HG03139 (cell line): ENCODE measurements at regions not wholly inside any gene's neighbourhood (a gene's known extent, or its start where the extent isn't known, plus 50 kb on each side); places are given as distances from the start of the nearest gene placed in this dataset.
"Not testable (repeated sequence)": the region's sequence is repeated elsewhere in the genome, so short reads cannot be mapped to it uniquely, and the experiment has no call there.

ENCODE experiments used
- ATAC-seq: cut with Tn5 transposase; IDR thresholded peaks from one replicate; pipeline ENCODE4 v1.9.1; 2021; ENCODE audit not compliant: unreplicated experiment

DNA sequence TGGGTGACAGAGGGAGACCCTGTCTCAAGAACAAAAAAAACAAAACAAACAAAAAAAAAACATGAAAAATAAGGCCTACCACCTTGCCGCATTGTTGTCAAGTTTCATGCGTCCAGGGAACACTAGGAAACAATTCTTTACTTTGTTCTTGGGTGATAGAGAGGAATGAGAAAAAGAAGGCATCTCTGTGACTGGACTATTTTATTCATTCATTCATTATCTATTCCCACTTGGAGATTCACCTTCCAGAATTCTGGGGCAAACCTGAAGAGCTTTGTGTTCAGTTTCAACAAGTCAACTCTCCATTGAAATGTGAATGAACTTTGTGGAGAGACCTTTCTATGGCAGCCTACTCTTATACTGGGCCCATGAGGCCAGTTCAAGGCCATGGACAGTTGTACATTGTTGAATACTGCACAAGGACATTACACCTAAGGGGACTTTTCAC is 88.5 kb upstream of the NDUFV2 start:
- ATAC-seq, result no peak

GRCh38 chr18:9015689-9016088 is 86.8 kb upstream of the NDUFV2 start:
- ATAC-seq, result no peak

GRCh38 chr18:9016633-9017166 is 85.8 kb upstream of the NDUFV2 start:
- ATAC-seq, result peak; percentile 27

DNA sequence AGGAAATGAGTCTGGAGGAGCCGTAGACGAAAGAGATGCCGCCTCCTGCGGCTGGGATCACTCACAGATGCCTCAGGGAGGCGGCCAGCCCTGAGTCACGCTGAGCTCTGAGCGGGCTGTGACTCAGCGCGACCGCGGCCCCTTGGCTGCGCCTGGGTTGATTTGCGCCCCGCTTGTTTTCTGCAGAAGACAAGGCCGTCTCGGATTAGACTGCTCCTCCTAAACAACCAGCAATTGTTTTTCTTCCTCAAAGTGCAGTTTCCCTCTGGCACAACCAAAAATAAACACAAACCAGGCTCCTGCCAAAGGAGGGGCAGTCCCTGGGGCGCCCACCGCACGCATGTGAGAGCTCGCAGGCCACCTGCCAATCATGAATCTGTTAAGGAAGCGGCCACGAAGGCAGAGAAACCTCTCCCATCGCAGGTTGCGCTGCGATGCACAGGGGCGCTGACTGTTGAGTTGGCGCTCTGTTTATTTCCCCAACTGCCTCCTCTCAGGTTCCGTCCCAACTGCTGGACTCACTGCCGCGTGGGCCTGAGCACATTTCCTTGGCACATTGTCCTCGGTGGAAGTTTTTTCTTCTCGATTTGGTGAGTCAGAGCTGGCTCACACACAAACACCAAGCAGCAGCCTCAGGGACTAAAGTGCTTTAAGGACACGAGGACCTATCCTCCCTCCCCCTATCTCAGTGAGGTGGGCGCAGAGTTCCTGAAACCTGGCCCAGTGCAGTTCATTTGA is 85.2 kb upstream of the NDUFV2 start:
- peak; percentile 72 for ATAC-seq

- no peak for ATAC-seq
Observed at GRCh38 chr18:9017905-9018227, 84.6 kb upstream of the NDUFV2 start.

GRCh38 chr18:9019135-9019534 is 83.4 kb upstream of the NDUFV2 start:
- no peak for ATAC-seq

DNA sequence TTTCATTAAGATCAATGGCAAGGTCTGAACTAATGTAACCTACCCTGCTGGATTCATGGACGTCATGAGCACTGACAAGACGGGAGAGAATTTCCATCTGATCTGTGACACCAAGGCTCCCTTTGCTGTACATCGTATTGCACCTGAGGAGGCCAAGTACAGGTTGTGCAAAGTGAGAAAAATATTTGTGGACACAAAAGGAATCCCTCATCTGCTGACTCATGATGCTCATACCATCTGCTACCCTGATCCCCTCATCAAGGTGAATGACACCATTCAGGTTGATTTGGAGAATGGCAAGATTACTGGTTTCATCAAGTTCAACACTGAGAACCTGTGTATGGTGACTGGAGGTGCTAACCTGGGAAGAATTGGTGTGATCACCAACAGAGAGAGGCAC is 82.3 kb upstream of the NDUFV2 start:
- no peak for ATAC-seq

DNA sequence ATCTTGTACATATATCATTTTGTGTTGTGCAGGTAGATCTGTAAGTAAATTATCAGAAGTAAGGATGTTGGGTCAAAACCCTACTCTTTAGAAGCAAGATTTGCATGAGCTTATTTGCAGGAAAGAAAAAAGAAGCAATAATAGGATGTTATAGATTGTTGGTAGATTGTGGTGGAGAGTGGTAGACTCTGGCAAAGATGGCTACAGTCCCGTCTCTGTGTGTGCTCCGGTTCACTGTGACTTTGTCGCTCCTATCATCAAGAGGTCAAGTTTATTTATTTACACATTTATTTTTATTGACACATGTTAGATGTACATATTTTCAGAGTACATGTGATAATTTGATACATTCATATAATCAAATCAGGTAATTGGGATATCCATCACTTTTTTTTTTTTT is 81.0 kb upstream of the NDUFV2 start:
- ATAC-seq, result no peak

GRCh38 chr18:9022397-9023155 is 79.9 kb upstream of the NDUFV2 start:
- no peak for ATAC-seq

- ATAC-seq, result not testable (repeated sequence)
Observed at GRCh38 chr18:9024031-9024646, 78.4 kb upstream of the NDUFV2 start.

DNA sequence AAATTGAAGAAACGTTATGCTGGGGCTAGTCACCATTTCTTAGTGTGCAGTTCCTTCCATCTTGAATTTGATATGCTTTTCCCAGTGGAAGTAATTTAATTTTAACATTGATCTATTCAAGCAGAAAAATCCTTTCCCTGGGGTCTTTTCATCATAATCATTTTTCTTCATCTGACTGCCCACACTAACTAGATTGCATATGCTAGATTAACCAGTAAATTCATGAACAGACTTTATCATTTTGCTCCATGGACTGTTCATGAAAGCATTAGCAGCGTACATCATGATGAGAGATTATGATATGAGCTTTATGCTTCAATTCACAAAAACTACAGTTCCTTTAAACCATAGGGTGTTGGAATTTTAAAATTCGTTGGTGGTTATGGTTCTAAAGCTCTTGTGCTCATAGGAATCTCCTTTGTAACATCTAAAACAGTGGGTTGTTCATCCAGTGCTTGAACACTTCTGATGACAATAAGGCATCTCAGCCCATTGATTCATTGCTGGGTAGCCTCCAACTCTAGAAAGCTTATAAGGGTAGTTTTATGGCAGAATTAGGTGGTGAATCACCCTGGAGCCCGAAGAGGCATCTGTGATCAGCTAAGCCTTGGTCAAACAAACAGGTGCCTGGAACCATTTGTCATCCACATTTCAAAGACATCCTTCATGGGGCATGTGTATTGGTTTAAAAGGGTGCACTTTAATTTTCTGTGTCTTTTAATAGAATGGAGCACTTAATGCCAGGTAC is 77.2 kb upstream of the NDUFV2 start:
- ATAC-seq, result no peak

DNA sequence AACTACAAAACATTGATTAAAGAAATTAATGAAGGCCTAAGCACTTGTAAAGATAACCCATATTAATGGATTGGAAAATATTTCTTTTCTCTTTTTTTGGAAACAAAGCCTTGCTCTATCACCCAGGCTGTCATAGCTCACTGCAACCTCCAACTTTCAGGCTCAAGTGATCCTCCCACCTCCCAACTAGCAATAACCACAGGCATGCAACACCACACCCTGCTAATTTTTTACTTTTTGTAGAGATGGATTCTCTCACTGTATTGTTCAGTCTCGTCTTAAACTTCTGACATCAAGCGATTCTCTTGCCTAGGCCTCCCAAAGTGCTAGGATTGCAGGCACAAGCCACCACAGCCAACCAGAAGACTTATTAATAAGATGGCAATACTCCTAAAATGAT is 73.4 kb upstream of the NDUFV2 start:
- ATAC-seq, result no peak

- no peak for ATAC-seq
Observed at GRCh38 chr18:9032519-9032918, 70.0 kb upstream of the NDUFV2 start.

DNA sequence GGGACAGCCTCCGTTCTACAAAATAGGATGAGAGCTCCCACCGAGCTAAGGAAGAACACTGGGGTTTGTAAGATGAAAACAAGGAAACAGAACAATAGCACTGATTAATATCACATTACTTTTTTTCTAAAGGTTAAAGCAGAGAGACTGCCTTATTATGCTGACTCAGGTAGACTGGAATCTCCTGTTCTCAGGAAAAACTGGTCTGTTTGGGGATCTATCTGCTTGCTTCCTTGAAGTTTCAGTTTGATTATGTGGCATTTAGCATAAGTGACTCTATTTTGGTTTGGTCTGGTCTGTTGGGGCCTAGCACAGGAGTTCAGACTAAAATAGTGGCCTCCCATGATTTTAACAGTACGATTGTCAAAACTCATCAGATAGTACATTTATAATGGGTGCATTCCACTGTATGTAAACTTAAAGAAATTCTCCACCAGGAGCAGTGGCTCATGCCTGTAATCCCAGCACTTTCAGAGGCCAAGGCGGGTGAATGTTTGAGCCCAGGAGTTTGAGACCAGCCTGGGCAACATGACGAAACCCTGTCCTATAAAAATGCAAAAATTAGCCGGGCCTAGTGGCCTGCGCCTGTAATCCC is 64.1 kb upstream of the NDUFV2 start:
- no peak for ATAC-seq

- no peak for ATAC-seq
Observed at GRCh38 chr18:9039441-9040071, 62.9 kb upstream of the NDUFV2 start.

DNA sequence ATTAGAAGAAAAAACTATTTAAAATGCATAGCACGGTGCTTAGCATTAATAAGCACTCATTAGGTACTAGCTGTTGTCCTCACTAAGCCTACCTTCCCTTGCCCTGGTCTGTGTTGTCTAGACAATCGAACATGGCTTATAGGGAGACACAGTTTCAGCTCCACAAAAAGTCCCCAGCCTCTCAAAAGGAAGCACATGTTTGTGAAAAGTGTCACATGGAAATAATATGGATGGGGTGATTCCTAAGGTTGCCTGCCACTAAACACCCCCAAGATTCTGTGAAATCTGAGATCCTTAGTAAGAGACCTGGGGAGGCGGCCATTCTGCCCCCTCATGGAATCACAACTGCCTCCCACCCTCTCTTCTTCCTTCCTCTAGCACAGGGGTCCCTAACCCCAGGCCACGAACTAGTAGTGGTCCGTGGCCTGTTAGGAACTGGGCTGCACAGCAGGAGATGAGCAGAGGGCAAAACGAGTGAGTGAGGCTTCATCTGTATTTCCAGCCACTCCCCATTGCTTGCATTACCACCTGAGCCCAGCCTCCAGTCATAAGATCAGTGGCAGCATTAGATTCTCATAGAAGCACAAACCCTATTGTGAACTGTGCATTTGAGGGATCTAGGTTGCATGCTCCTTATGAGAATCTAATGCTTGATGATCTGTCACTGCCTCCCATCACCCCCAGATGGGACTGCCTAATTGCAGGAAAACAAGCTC is 59.6 kb upstream of the NDUFV2 start:
- ATAC-seq, result no peak

- no peak for ATAC-seq
Observed at GRCh38 chr18:9043581-9043980, 58.9 kb upstream of the NDUFV2 start.

- ATAC-seq, result no peak
Observed at GRCh38 chr18:9047715-9048114, 54.8 kb upstream of the NDUFV2 start.

DNA sequence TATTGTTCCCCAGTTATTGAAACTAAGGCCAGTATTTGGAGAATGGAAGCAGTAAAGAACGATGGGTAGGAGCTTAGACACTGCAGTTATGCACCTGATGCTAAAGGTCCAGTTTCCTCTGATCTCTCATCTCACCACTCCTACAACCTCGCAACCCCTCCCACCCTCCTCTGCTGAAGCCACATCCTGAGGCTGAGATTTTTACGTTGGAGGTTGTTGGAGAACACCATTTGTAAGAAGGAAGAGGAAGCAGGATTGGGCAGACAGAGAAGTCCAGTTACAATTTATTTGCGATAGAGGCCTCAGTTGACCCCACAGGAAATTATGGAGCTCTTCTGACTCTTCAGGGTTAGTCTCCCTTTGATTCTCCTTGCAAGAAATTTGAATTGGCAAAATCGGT is 54.3 kb upstream of the NDUFV2 start:
- no peak for ATAC-seq
